H54 (cell line): ENCODE measurements at regions not wholly inside any gene's neighbourhood (a gene's known extent, or its start where the extent isn't known, plus 50 kb on each side); places are given as distances from the start of the nearest gene placed in this dataset.

Experiments used
- DNase-seq: peaks from one replicate; pipeline ENCODE4 v3.0.0; 2011; ENCODE audit warnings: low spot score, mixed read lengths; ENCODE audit not compliant: insufficient read length
- FAIRE-seq: peaks from 3 replicates; lab custom pipeline; 2011; peaks lifted over from hg19 to GRCh38; lab: Jason Lieb, UNC
- POLR2A ChIP-seq: IDR thresholded peaks from 2 replicates; pipeline ENCODE4 v1.6.1; 2011; ENCODE audit warnings: low read depth, mild to moderate bottlenecking, low read length

- FAIRE-seq (no peak), DNase-seq (no peak)
- TF ChIP-seq POLR2A, result no peak
Measured at GRCh38 chr10:131002031-131002861, 309.3 kb downstream of the TCERG1L start.

GRCh38 chr10:131003455-131003854, 308.1 kb downstream of the TCERG1L start:
- no peak for FAIRE-seq
- no peak for TF ChIP-seq POLR2A
- no peak for DNase-seq

- DNase-seq, result no peak
- TF ChIP-seq POLR2A, result no peak
- FAIRE-seq, result no peak
Measured at GRCh38 chr10:131004276-131004675, 307.2 kb downstream of the TCERG1L start.

GRCh38 chr10:131006458-131007256, 304.9 kb downstream of the TCERG1L start:
- no peak for TF ChIP-seq POLR2A
- FAIRE-seq, result no peak
- no peak for DNase-seq

GRCh38 chr10:131009791-131010190, 301.7 kb downstream of the TCERG1L start:
- no peak for DNase-seq
- no peak for TF ChIP-seq POLR2A
- FAIRE-seq, result no peak

GRCh38 chr10:131010965-131011575, 300.5 kb downstream of the TCERG1L start:
- FAIRE-seq, result no peak

GRCh38 chr10:131011936-131012640, 299.4 kb downstream of the TCERG1L start:
- TF ChIP-seq POLR2A, result no peak
- FAIRE-seq, result no peak

More at GRCh38 chr10:131010965-131011575, 300.5 kb downstream of the TCERG1L start:
- TF ChIP-seq POLR2A, result no peak
- no peak for DNase-seq

GRCh38 chr10:131012641-131012985, 298.9 kb downstream of the TCERG1L start:
- FAIRE-seq, result no peak
- no peak for TF ChIP-seq POLR2A

More at GRCh38 chr10:131011936-131012640, 299.4 kb downstream of the TCERG1L start:
- DNase-seq, result no peak

GRCh38 chr10:131013281-131013912, 298.1 kb downstream of the TCERG1L start:
- no peak for TF ChIP-seq POLR2A
- FAIRE-seq (no peak), DNase-seq (no peak)

More at GRCh38 chr10:131012641-131012985, 298.9 kb downstream of the TCERG1L start:
- no peak for DNase-seq

GRCh38 chr10:131014271-131014670, 297.2 kb downstream of the TCERG1L start:
- no peak for FAIRE-seq
- DNase-seq, result no peak
- no peak for TF ChIP-seq POLR2A

GRCh38 chr10:131015271-131015670, 296.2 kb downstream of the TCERG1L start:
- FAIRE-seq (no peak), DNase-seq (no peak)
- no peak for TF ChIP-seq POLR2A

GRCh38 chr10:131016556-131016955, 295.0 kb downstream of the TCERG1L start:
- TF ChIP-seq POLR2A, result no peak
- no peak for FAIRE-seq
- no peak for DNase-seq

- no peak for DNase-seq
- TF ChIP-seq POLR2A, result no peak
- no peak for FAIRE-seq
Measured at GRCh38 chr10:131017566-131018285, 293.8 kb downstream of the TCERG1L start.
